Spleen (tissue), 7 donors: ENCODE measurements at regions not wholly inside any gene's neighbourhood (a gene's known extent, or its start where the extent isn't known, plus 50 kb on each side); places are given as distances from the start of the nearest gene placed in this dataset.

Experiments
- POLR2A ChIP-seq, 3 donors: fragments of 450-650 bp; IDR thresholded peaks; one replicate each; pipeline ENCODE4 v1.5.1; 2017; ENCODE audit warnings: antibody characterized with exemption in 3 of 3, mild to moderate bottlenecking in 1 of 3
- POLR2AphosphoS5 ChIP-seq, 3 donors: sonication (generic); formaldehyde crosslinking; IDR thresholded peaks; one replicate each; pipeline ENCODE4 v1.5.1; 2017; ENCODE audit warnings: antibody characterized with exemption in 3 of 3
- TF ChIP-seq, protein P1 (sequence below), 11 experiments: fragments of 200-600 bp in 7 of 11; fragments of 450-650 bp in 4 of 11; sonication (generic) in 4 of 11; IDR thresholded peaks in 8 of 11; conservative IDR thresholded peaks in 3 of 11; 1 replicate in 7 of 11; 2 replicates in 4 of 11; pipeline versions ENCODE4 v1.4.0 to v1.8.0; 2016 to 2021; ENCODE audit warnings: antibody characterized with exemption in 11 of 11, inconsistent platforms in 4 of 11, mild to moderate bottlenecking in 1 of 11
- donor health status: DM: no; HTN: no; CAD: no; lungs with moderate emphysema.
- donor health status: DM: no; HTN: no; CAD: no.
- donor health status: DM: no; HTN: no; CAD: no.

DNA sequence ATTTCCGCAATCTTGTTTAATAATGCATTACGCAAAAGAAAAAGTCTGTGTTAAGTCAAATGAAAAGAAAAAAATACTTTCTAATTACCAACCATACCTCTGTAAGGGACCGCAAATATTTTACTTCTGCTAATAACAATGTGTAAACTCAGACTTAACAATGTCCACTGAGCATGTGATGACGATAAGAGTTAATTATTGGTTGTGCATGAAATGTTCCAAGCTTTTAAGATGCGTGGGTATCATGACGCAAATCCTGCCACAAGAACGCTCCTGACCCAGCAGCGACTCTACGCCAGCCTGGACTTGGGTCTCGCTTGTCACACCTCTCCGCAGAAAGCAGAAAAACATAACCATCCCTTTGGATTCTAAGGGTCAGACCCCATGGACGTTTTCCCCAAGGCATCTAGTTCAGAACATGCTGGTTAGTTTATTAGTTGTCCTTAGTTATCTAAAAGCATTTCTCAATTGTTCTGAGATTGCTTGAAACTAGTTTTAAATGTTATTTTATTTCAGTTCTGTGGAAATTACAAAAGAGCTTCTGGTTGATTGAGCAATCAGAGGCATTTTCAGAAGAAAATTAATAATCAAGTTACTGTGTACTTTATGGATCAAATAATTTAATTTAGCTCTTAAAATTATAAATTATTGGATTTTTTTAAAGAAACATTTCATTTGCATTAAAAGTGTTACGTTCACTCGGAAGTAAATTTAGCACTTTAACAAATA is 779.9 kb upstream of the ARGLU1 start:
- TF ChIP-seq, protein P1, sequence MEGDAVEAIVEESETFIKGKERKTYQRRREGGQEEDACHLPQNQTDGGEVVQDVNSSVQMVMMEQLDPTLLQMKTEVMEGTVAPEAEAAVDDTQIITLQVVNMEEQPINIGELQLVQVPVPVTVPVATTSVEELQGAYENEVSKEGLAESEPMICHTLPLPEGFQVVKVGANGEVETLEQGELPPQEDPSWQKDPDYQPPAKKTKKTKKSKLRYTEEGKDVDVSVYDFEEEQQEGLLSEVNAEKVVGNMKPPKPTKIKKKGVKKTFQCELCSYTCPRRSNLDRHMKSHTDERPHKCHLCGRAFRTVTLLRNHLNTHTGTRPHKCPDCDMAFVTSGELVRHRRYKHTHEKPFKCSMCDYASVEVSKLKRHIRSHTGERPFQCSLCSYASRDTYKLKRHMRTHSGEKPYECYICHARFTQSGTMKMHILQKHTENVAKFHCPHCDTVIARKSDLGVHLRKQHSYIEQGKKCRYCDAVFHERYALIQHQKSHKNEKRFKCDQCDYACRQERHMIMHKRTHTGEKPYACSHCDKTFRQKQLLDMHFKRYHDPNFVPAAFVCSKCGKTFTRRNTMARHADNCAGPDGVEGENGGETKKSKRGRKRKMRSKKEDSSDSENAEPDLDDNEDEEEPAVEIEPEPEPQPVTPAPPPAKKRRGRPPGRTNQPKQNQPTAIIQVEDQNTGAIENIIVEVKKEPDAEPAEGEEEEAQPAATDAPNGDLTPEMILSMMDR (IDR thresholded peaks at IDR 0.05 in 8 of 11, conservative IDR thresholded peaks at IDR 0.05 in 3 of 11), result no peak
- no peak for TF ChIP-seq POLR2A (IDR thresholded peaks at IDR 0.05)
- no peak for TF ChIP-seq POLR2AphosphoS5 (IDR thresholded peaks at IDR 0.05)
